ENCODE measurements at regions not wholly inside any gene's neighbourhood (a gene's known extent, or its start where the extent isn't known, plus 50 kb on each side); places are given as distances from the start of the nearest gene placed in this dataset.

DNA sequence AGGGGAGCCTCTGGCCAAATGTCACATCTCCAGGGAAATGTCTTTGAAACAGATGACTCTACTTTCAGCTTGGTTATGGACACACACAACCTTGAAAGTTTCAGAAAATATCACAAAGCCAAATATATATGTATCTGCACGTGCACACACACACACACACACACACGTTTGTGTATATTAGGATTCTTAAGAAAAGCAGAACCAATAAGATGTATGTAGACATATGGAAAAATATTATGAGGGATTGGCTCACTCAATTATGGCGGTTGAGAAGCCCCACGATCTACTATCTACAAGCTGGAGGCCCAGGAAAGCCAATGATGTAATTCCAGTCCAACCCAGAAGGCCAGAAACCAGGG, 194.9 kb downstream of the PALM2AKAP2 start:
- TF ChIP-seq SIN3A (IDR thresholded peaks at IDR 0.05; ENCODE audit: low read depth, low read length) (no peak), NFYA (IDR thresholded peaks at IDR 0.05; ENCODE audit: borderline replicate concordance, low read depth, low read length) (no peak), TCF12 (IDR thresholded peaks at IDR 0.05; ENCODE audit: low read depth, low read length) (no peak), NR2C2 (IDR thresholded peaks at IDR 0.05; ENCODE audit: borderline replicate concordance, control insufficient read depth, insufficient read length, low read depth) (no peak), CBX5 (IDR thresholded peaks at IDR 0.05; ENCODE audit: low read depth) (no peak), SUPT20H (IDR thresholded peaks at IDR 0.05; ENCODE audit: borderline replicate concordance, control insufficient read depth, low read depth, low read length) (no peak), CEBPB (IDR thresholded peaks at IDR 0.05; ENCODE audit: borderline replicate concordance in 1 of 2, low read depth in 2 of 2, low read length in 2 of 2) (no peak), SIX5 (IDR thresholded peaks at IDR 0.05; ENCODE audit: low read depth, low read length, severe bottlenecking) (no peak), MXI1 (IDR thresholded peaks at IDR 0.05; ENCODE audit: low read depth, low read length) (no peak)
- TF ChIP-seq, protein P1, sequence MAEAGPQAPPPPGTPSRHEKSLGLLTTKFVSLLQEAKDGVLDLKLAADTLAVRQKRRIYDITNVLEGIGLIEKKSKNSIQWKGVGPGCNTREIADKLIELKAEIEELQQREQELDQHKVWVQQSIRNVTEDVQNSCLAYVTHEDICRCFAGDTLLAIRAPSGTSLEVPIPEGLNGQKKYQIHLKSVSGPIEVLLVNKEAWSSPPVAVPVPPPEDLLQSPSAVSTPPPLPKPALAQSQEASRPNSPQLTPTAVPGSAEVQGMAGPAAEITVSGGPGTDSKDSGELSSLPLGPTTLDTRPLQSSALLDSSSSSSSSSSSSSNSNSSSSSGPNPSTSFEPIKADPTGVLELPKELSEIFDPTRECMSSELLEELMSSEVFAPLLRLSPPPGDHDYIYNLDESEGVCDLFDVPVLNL (IDR thresholded peaks at IDR 0.05; ENCODE audit: low read depth, low read length), result no peak
- TF ChIP-seq, protein P2, sequence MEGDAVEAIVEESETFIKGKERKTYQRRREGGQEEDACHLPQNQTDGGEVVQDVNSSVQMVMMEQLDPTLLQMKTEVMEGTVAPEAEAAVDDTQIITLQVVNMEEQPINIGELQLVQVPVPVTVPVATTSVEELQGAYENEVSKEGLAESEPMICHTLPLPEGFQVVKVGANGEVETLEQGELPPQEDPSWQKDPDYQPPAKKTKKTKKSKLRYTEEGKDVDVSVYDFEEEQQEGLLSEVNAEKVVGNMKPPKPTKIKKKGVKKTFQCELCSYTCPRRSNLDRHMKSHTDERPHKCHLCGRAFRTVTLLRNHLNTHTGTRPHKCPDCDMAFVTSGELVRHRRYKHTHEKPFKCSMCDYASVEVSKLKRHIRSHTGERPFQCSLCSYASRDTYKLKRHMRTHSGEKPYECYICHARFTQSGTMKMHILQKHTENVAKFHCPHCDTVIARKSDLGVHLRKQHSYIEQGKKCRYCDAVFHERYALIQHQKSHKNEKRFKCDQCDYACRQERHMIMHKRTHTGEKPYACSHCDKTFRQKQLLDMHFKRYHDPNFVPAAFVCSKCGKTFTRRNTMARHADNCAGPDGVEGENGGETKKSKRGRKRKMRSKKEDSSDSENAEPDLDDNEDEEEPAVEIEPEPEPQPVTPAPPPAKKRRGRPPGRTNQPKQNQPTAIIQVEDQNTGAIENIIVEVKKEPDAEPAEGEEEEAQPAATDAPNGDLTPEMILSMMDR (IDR thresholded peaks at IDR 0.05 in 2 of 3, conservative IDR thresholded peaks at IDR 0.05 in 1 of 3; ENCODE audit: control insufficient read depth in 2 of 3, extremely low read depth in 1 of 3, insufficient read depth in 1 of 3, low read depth in 3 of 3, low read length in 3 of 3), result no peak
- TF ChIP-seq, protein P3, sequence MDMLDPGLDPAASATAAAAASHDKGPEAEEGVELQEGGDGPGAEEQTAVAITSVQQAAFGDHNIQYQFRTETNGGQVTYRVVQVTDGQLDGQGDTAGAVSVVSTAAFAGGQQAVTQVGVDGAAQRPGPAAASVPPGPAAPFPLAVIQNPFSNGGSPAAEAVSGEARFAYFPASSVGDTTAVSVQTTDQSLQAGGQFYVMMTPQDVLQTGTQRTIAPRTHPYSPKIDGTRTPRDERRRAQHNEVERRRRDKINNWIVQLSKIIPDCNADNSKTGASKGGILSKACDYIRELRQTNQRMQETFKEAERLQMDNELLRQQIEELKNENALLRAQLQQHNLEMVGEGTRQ (IDR thresholded peaks at IDR 0.05; ENCODE audit: borderline replicate concordance, low read depth, low read length), result no peak
